A549 (cell line): ENCODE measurements at regions not wholly inside any gene's neighbourhood (a gene's known extent, or its start where the extent isn't known, plus 50 kb on each side); places are given as distances from the start of the nearest gene placed in this dataset.

ENCODE experiments used
- ATAC-seq, 2 experiments: fragments of 200-7000 bp in 1 of 2; fragments of >200 bp in 1 of 2; cut with Nextera tagmentation in 1 of 2; cut with Tn5 transposase in 1 of 2; 3 replicates each; pipeline versions ENCODE4 v1.8.0 to v1.9.1; 2018 to 2020; ENCODE audit warnings: mild to moderate bottlenecking in 1 of 2, moderate library complexity in 1 of 2
- CTCF ChIA-PET: fragments of 300-600 bp; sonication (Branson Sonifier 250); formaldehyde crosslinking; extraction: SDS; loops from one replicate; lab custom pipeline; 2021; ENCODE audit warnings: antibody characterized with exemption, inconsistent platforms; lab: Yijun Ruan, JAX
- POLR2A ChIA-PET: fragments of 350-600 bp; formaldehyde crosslinking; extraction: SDS; loops from one replicate; lab custom pipeline; 2021; ENCODE audit warnings: antibody characterized with exemption, inconsistent platforms; lab: Yijun Ruan, JAX
- DNase-seq, 2 experiments: peaks; one replicate each; pipeline versions ENCODE4 v3.0.0 to v3.0.0-alpha.2; 2011 to 2016; ENCODE audit warnings: low read depth in 1 of 2, low spot score in 1 of 2
- FAIRE-seq: peaks from 2 replicates; lab custom pipeline; 2011; peaks lifted over from hg19 to GRCh38; lab: Jason Lieb, UNC
- H3K27ac ChIP-seq, 2 experiments: fragments of >200 bp; sonication (Bioruptor Twin); formaldehyde crosslinking; 3 replicates each; pipeline ENCODE4 v1.5.1; 2016 to 2017
- H3K4me1 ChIP-seq: fragments of >200 bp; sonication (Bioruptor Twin); formaldehyde crosslinking; 3 replicates; pipeline ENCODE4 v1.6.1; 2016
- H3K4me2 ChIP-seq: fragments of >200 bp; sonication (Bioruptor Twin); formaldehyde crosslinking; 3 replicates; pipeline ENCODE4 v1.6.1; 2016
- H3K4me3 ChIP-seq: fragments of >200 bp; sonication (Bioruptor Twin); formaldehyde crosslinking; 3 replicates; pipeline ENCODE4 v1.5.1; 2016
- H3K9me3 ChIP-seq: fragments of >200 bp; sonication (Bioruptor Twin); formaldehyde crosslinking; 3 replicates; pipeline ENCODE4 v1.6.1; 2016
- ATOH8 ChIP-seq: fragments of 250-450 bp; sonication (Bioruptor Pico); IDR thresholded peaks from 2 replicates; pipeline ENCODE4 v1.5.0; 2020; ENCODE audit warnings: low read depth, mild to moderate bottlenecking, moderate library complexity
- BHLHE40 ChIP-seq: IDR thresholded peaks from 2 replicates; pipeline ENCODE4 v1.6.1; 2012; ENCODE audit warnings: low read depth, low read length, inconsistent platforms
- CBX2 ChIP-seq: fragments of 200-600 bp; sonication (generic); IDR thresholded peaks from 2 replicates; pipeline ENCODE4 v1.6.1; 2016; ENCODE audit warnings: low read depth, mild to moderate bottlenecking, borderline replicate concordance
- CHD2 ChIP-seq: fragments of 150-350 bp; IDR thresholded peaks from 2 replicates; pipeline ENCODE4 v1.6.1; 2014; ENCODE audit warnings: low read length; ENCODE audit not compliant: partially characterized antibody
- E2F6 ChIP-seq: IDR thresholded peaks from 2 replicates; pipeline ENCODE4 v1.6.1; 2012; ENCODE audit warnings: low read depth, borderline replicate concordance
- ESRRA ChIP-seq: fragments of 150-350 bp; IDR thresholded peaks from 2 replicates; pipeline ENCODE4 v1.6.1; 2014; ENCODE audit warnings: mild to moderate bottlenecking, low read length, borderline replicate concordance
- FOSL2 ChIP-seq, 2 experiments: fragments of 450-650 bp in 1 of 2; fragments of >200 bp in 1 of 2; sonication (Bioruptor Twin) in 1 of 2; formaldehyde crosslinking; IDR thresholded peaks; 2 replicates each; pipeline versions ENCODE4 v1.5.0 to v1.6.1; 2016 to 2020; ENCODE audit warnings: mild to moderate bottlenecking in 1 of 2, moderate library complexity in 1 of 2
- HDAC2 ChIP-seq: fragments of 200-600 bp; sonication (generic); IDR thresholded peaks from 2 replicates; pipeline ENCODE4 v1.6.1; 2016
- HEYL ChIP-seq: fragments of 250-450 bp; sonication (Bioruptor Pico); IDR thresholded peaks from 2 replicates; pipeline ENCODE4 v1.8.0; 2021; ENCODE audit warnings: mild to moderate bottlenecking, moderate library complexity
- HOXA7 ChIP-seq: fragments of 250-450 bp; sonication (Bioruptor Pico); IDR thresholded peaks from 2 replicates; pipeline ENCODE4 v1.5.0; 2020; ENCODE audit warnings: mild to moderate bottlenecking, moderate library complexity
- HOXB13 ChIP-seq: fragments of 250-450 bp; sonication (Bioruptor Pico); IDR thresholded peaks from 2 replicates; pipeline ENCODE4 v1.5.0; 2020; ENCODE audit warnings: low read depth, mild to moderate bottlenecking, moderate library complexity
- HOXB5 ChIP-seq: fragments of 250-450 bp; sonication (Bioruptor Pico); IDR thresholded peaks from 2 replicates; pipeline ENCODE4 v1.5.0; 2020; ENCODE audit warnings: mild to moderate bottlenecking, moderate library complexity
- KDM5A ChIP-seq: fragments of 200-600 bp; sonication (generic); IDR thresholded peaks from 2 replicates; pipeline ENCODE4 v1.6.1; 2016; ENCODE audit warnings: antibody characterized with exemption, mild to moderate bottlenecking
- MAFK ChIP-seq: fragments of 450-650 bp; IDR thresholded peaks from 2 replicates; pipeline ENCODE4 v1.6.1; 2014; ENCODE audit not compliant: partially characterized antibody
- MAX ChIP-seq: IDR thresholded peaks from 2 replicates; pipeline ENCODE4 v1.6.1; 2012
- NFE2L2 ChIP-seq: fragments of 150-350 bp; conservative IDR thresholded peaks from 2 replicates; pipeline ENCODE4 v1.6.1; 2014; ENCODE audit warnings: low read length
- NPAS2 ChIP-seq: fragments of 250-450 bp; sonication (Bioruptor Pico); IDR thresholded peaks from 2 replicates; pipeline ENCODE4 v1.8.0; 2022; ENCODE audit warnings: mild to moderate bottlenecking, moderate library complexity, borderline replicate concordance
- NR3C1 ChIP-seq: fragments of >200 bp; sonication (Bioruptor Twin); formaldehyde crosslinking; IDR thresholded peaks from 3 replicates; pipeline ENCODE4 v1.6.1; 2017
- RAD21 ChIP-seq, 2 experiments: fragments of >200 bp in 1 of 2; sonication (Bioruptor Twin) in 1 of 2; formaldehyde crosslinking in 1 of 2; IDR thresholded peaks in 1 of 2; conservative IDR thresholded peaks in 1 of 2; 2 replicates in 1 of 2; 3 replicates in 1 of 2; pipeline ENCODE4 v1.6.1; 2012 to 2018; ENCODE audit warnings: inconsistent platforms in 1 of 2
- REST ChIP-seq: fragments of 200-600 bp; sonication (generic); IDR thresholded peaks from 2 replicates; pipeline ENCODE4 v1.6.1; 2016; ENCODE audit warnings: antibody characterized with exemption, mild to moderate bottlenecking, moderate library complexity
- RFX5 ChIP-seq: fragments of 450-650 bp; IDR thresholded peaks from 2 replicates; pipeline ENCODE4 v1.7.1; 2014; ENCODE audit warnings: antibody characterized with exemption, mild to moderate bottlenecking, moderate library complexity
- TFCP2L1 ChIP-seq: fragments of 250-450 bp; sonication (Bioruptor Pico); IDR thresholded peaks from 2 replicates; pipeline ENCODE4 v1.5.0; 2021; ENCODE audit warnings: mild to moderate bottlenecking
- USF2 ChIP-seq: fragments of 450-650 bp; IDR thresholded peaks from 2 replicates; pipeline ENCODE4 v1.6.1; 2014; ENCODE audit warnings: antibody characterized with exemption
- ZNF302 ChIP-seq: fragments of 250-450 bp; sonication (Bioruptor Pico); IDR thresholded peaks from 2 replicates; pipeline ENCODE4 v1.9.0; 2021; ENCODE audit warnings: inconsistent platforms, mild to moderate bottlenecking, moderate library complexity
- WGBS: methylation state at CpG from one replicate; pipeline ENCODE4 v1.1.6; 2017; ENCODE audit errors: missing lambda C conversion rate; 5-methylcytosine and 5-hydroxymethylcytosine counted together

GRCh38 chr22:26892166-26893041 lies 235.0 kb downstream of the MIAT start:
- peak overlapping the region; percentile 84 to 90 for H3K27ac ChIP-seq
- H3K4me3 ChIP-seq: no peak overlapping the region
- no peaks in the 10 kb centered on the region for H3K9me3 ChIP-seq
- ATAC-seq (peak in 1 of 2 experiments; percentile 23; a peak in 2 of 6 replicates), FAIRE-seq (no peak), DNase-seq (peak in 1 of 2 experiments; percentile 24)
- ChIA-PET CTCF (interaction anchor here (0.5 to 1.6 kb wide), 5 partner anchors 50 to 358 kb away, joined by 3 to 4 read pairs (median 3); no protein-coding TSS in a partner anchor), POLR2A (no interaction called here)
- TF ChIP-seq HOXB13 (CRISPR knock-in tag) (no peak), RFX5 (no peak), MAFK (no peak), E2F6 (no peak), TFCP2L1 (no peak), HEYL (no peak), BHLHE40 (no peak)
- peaks cover 70% of the 10 kb centered on the region for H3K4me1 ChIP-seq
- 68% methylated on average over 8 of the region's 20 CpGs for WGBS
- H3K4me2 ChIP-seq: peak overlapping the region; percentile 39

- CTCF ChIA-PET: interaction anchor here (0.5 to 1.8 kb wide), 4 partner anchors 57 to 357 kb away, joined by 3 to 4 read pairs (median 4); no protein-coding TSS in a partner anchor
- WGBS: 77% methylated on average over 17 of the region's 18 CpGs
- H3K4me3 ChIP-seq: no peak overlapping the region
- ATAC-seq (no peak), DNase-seq (no peak), FAIRE-seq (no peak)
- H3K9me3 ChIP-seq: peaks cover 3% of the 10 kb centered on the region; the same call in 2 of the 3 replicates
- H3K4me1 ChIP-seq: peaks cover 60% of the 10 kb centered on the region
- POLR2A ChIA-PET: no interaction called here
- H3K27ac ChIP-seq: peak overlapping the region; percentile 84 to 90
- TF ChIP-seq HDAC2 (no peak), HOXB5 (no peak), FOSL2 (IDR thresholded peaks at IDR 0.05) (no peak), FOSL2 (CRISPR knock-in tag; IDR thresholded peaks at IDR 0.05) (no peak), MAFK (no peak), RAD21 (conservative IDR thresholded peaks at IDR 0.05 in 1 of 2, IDR thresholded peaks at IDR 0.05 in 1 of 2) (no peak), NR3C1 (no peak), ZNF302 (CRISPR knock-in tag) (no peak)
- peak overlapping the region; percentile 70 for H3K4me2 ChIP-seq
Observed at GRCh38 chr22:26893173-26894110, 236.1 kb downstream of the MIAT start.

GRCh38 chr22:26894362-26894761 lies 237.0 kb downstream of the MIAT start:
- Histone ChIP-seq H3K27ac (peak overlapping the region; percentile 84 to 90), H3K4me2 (peak overlapping the region; percentile 70), H3K4me1 (peaks cover 57% of the 10 kb centered on the region), H3K4me3 (no peak overlapping the region), H3K9me3 (peaks cover 5% of the 10 kb centered on the region; the same call in 2 of the 3 replicates)
- FAIRE-seq: no peak
- DNase-seq: no peak
- 41% methylated on average over 5 of the region's 5 CpGs for WGBS
- ChIA-PET CTCF (interaction anchor here (1.8 kb wide), 1 partner anchor 58 kb away, joined by 4 read pairs; no protein-coding TSS in a partner anchor), POLR2A (no interaction called here)
- 0 out of 6 replicates have a peak, but pooled peaks of 1 of the 2 experiments have one; percentile 35 for ATAC-seq
- TF ChIP-seq HOXA7 (CRISPR knock-in tag) (no peak), USF2 (no peak), NFE2L2 (no peak), RFX5 (no peak), BHLHE40 (no peak), ESRRA (no peak), CBX2 (no peak), NPAS2 (no peak), ATOH8 (CRISPR knock-in tag) (no peak), MAX (no peak), HOXB13 (CRISPR knock-in tag) (no peak), REST (no peak), CHD2 (no peak), KDM5A (no peak)
